Prostate gland (tissue), 2 donors: ENCODE measurements at regions not wholly inside any gene's neighbourhood (a gene's known extent, or its start where the extent isn't known, plus 50 kb on each side); places are given as distances from the start of the nearest gene placed in this dataset.

Experiments
- DNase-seq: peaks from one replicate; pipeline ENCODE4 v3.0.0-alpha.2; 2019; ENCODE audit warnings: low spot score
- H3K27ac ChIP-seq, 2 donors: fragments of 200-600 bp; sonication (generic); 2 replicates each; pipeline ENCODE4 v1.5.1; 2017 to 2019
- H3K27me3 ChIP-seq: fragments of 200-600 bp; sonication (generic); replicated peaks from 2 replicates; pipeline ENCODE4 v1.5.1; 2019; ENCODE audit not compliant: insufficient read depth
- H3K36me3 ChIP-seq, 2 donors: fragments of 200-600 bp; sonication (generic); 1 replicate in 1 of 2; 2 replicates in 1 of 2; pipeline versions ENCODE4 v1.5.1 to v1.8.1; 2017 to 2019
- H3K4me1 ChIP-seq: fragments of 200-600 bp; sonication (generic); replicated peaks from 2 replicates; pipeline ENCODE4 v1.5.1; 2019
- H3K4me3 ChIP-seq, 2 donors: fragments of 200-600 bp; sonication (generic); 2 replicates each; pipeline ENCODE4 v1.5.1; 2017 to 2019
- H3K9me3 ChIP-seq: fragments of 200-600 bp; sonication (generic); 2 replicates; pipeline ENCODE4 v1.5.1; 2017
- CTCF ChIP-seq, 4 experiments: fragments of 200-600 bp in 2 of 4; fragments of 450-650 bp in 2 of 4; sonication (generic) in 2 of 4; IDR thresholded peaks; 1 replicate in 3 of 4; 2 replicates in 1 of 4; pipeline ENCODE4 v1.5.1; 2016 to 2019; ENCODE audit warnings: antibody characterized with exemption in 4 of 4, mild to moderate bottlenecking in 2 of 4, moderate library complexity in 2 of 4
- POLR2A ChIP-seq: fragments of 450-650 bp; IDR thresholded peaks from one replicate; pipeline ENCODE4 v1.6.1; 2016; ENCODE audit warnings: antibody characterized with exemption, mild to moderate bottlenecking
- POLR2AphosphoS5 ChIP-seq: sonication (generic); formaldehyde crosslinking; IDR thresholded peaks from one replicate; pipeline ENCODE4 v1.6.1; 2017; ENCODE audit warnings: antibody characterized with exemption
- WGBS: methylation state at CpG from one replicate; pipeline ENCODE4 v1.1.5; 2018; 5-methylcytosine and 5-hydroxymethylcytosine counted together
- intact Hi-C: fragments of 100-400 bp; cut with DNase I; formaldehyde crosslinking; loops from one replicate; pipeline ENCODE4 v1.14.2; 2022

- H3K36me3 ChIP-seq = no peaks in the 10 kb centered on the region
- TF ChIP-seq CTCF (IDR thresholded peaks at IDR 0.05) (no peak), POLR2A (no peak), POLR2AphosphoS5 (no peak)
Observed at GRCh38 chr4:185895866-185896265, 83.9 kb upstream of the SORBS2 start.

GRCh38 chr4:185896817-185897488 is 85.0 kb upstream of the SORBS2 start:
- WGBS = 77% methylated on average over 11 of the region's 11 CpGs
- Histone ChIP-seq H3K27me3 (no peaks in the 10 kb centered on the region), H3K36me3 (no peaks in the 10 kb centered on the region), H3K27ac (no peak overlapping the region), H3K4me3 (no peak overlapping the region), H3K9me3 (no peaks in the 10 kb centered on the region), H3K4me1 (no peaks in the 10 kb centered on the region)
- intact Hi-C loops = no loop called here
- TF ChIP-seq POLR2A (no peak), CTCF (IDR thresholded peaks at IDR 0.05) (no peak), POLR2AphosphoS5 (no peak)
- no peak for DNase-seq

More at GRCh38 chr4:185895866-185896265, 83.9 kb upstream of the SORBS2 start:
- WGBS = 98% methylated on average over 3 of the region's 3 CpGs
- H3K4me1 ChIP-seq = no peaks in the 10 kb centered on the region
- DNase-seq = no peak
- intact Hi-C loops = no loop called here
- no peaks in the 10 kb centered on the region for H3K9me3 ChIP-seq
- H3K27ac ChIP-seq = no peak overlapping the region
- no peaks in the 10 kb centered on the region for H3K27me3 ChIP-seq
- H3K4me3 ChIP-seq = no peak overlapping the region

GRCh38 chr4:185898413-185898812 is 86.4 kb upstream of the SORBS2 start:
- WGBS = 85% methylated on average over 8 of the region's 8 CpGs
- intact Hi-C loops = no loop called here

GRCh38 chr4:185899833-185900232 is 87.8 kb upstream of the SORBS2 start:
- 88% methylated on average over 4 of the region's 4 CpGs for WGBS
- no peaks in the 10 kb centered on the region for H3K27me3 ChIP-seq
- H3K36me3 ChIP-seq = no peaks in the 10 kb centered on the region
- no peak for DNase-seq
- H3K4me1 ChIP-seq = no peaks in the 10 kb centered on the region
- intact Hi-C loops = no loop called here
- H3K27ac ChIP-seq = no peak overlapping the region
- no peak overlapping the region for H3K4me3 ChIP-seq
- no peaks in the 10 kb centered on the region for H3K9me3 ChIP-seq
- TF ChIP-seq CTCF (IDR thresholded peaks at IDR 0.05) = no peak

More at GRCh38 chr4:185898413-185898812, 86.4 kb upstream of the SORBS2 start:
- Histone ChIP-seq H3K27ac (no peak overlapping the region), H3K36me3 (no peaks in the 10 kb centered on the region), H3K9me3 (no peaks in the 10 kb centered on the region), H3K4me3 (no peak overlapping the region), H3K27me3 (no peaks in the 10 kb centered on the region), H3K4me1 (no peaks in the 10 kb centered on the region)
- no peak for DNase-seq
- no peak for TF ChIP-seq POLR2A

- Histone ChIP-seq H3K27ac (no peak overlapping the region), H3K36me3 (no peaks in the 10 kb centered on the region), H3K9me3 (no peaks in the 10 kb centered on the region), H3K4me1 (no peaks in the 10 kb centered on the region), H3K27me3 (no peaks in the 10 kb centered on the region), H3K4me3 (no peak overlapping the region)
- 58% methylated on average over 4 of the region's 4 CpGs for WGBS
- TF ChIP-seq CTCF (IDR thresholded peaks at IDR 0.05) (no peak), POLR2A (no peak), POLR2AphosphoS5 (no peak)
- intact Hi-C loops = no loop called here
- DNase-seq = no peak
Observed at GRCh38 chr4:185902654-185903053, 90.7 kb upstream of the SORBS2 start.
